ENCODE measurements at regions not wholly inside any gene's neighbourhood (a gene's known extent, or its start where the extent isn't known, plus 50 kb on each side); places are given as distances from the start of the nearest gene placed in this dataset.

GRCh38 chr5:170161069-170161468 lies 55.4 kb downstream of the FOXI1 start:
- no peaks in the 10 kb centered on the region for H3K9me2 ChIP-seq (ENCODE audit: insufficient read depth)
- no peaks in the 10 kb centered on the region for H3K9me3 ChIP-seq (ENCODE audit: control insufficient read depth in 1 of 2, insufficient read depth in 1 of 2, low read depth in 1 of 2, low read length in 2 of 2)
- ATAC-seq = no peak
- H3K4me2 ChIP-seq (ENCODE audit: low read length) = no peak overlapping the region
- no TSS peak for BruUV-seq (replicated peaks)
- no peaks in the 10 kb centered on the region for H3K79me2 ChIP-seq (ENCODE audit: insufficient read depth, low read length)
- CTCF ChIA-PET = no interaction called here
- no peak overlapping the region for H3K4me3 ChIP-seq (replicated peaks in 1 of 2; ENCODE audit: low read depth in 1 of 2, low read length in 2 of 2)
- H3K36me3 ChIP-seq (ENCODE audit: control insufficient read depth in 1 of 2, insufficient read depth in 2 of 2, low read length in 2 of 2) = no peaks in the 10 kb centered on the region
- H3K9ac ChIP-seq (ENCODE audit: low read length) = no peak overlapping the region
- H2AFZ ChIP-seq (ENCODE audit: low read depth, low read length, poor library complexity, severe bottlenecking) = no peak overlapping the region
- H3K27me3 ChIP-seq (ENCODE audit: insufficient read depth, low read length) = no peaks in the 10 kb centered on the region
- TF ChIP-seq, protein P1, sequence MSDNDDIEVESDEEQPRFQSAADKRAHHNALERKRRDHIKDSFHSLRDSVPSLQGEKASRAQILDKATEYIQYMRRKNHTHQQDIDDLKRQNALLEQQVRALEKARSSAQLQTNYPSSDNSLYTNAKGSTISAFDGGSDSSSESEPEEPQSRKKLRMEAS (IDR thresholded peaks at IDR 0.05) = no peak
- TF ChIP-seq CBX3 (IDR thresholded peaks at IDR 0.05; ENCODE audit: low read depth) (no peak), REST (IDR thresholded peaks at IDR 0.05; ENCODE audit: low read depth) (no peak)
- TF ChIP-seq, protein P2, sequence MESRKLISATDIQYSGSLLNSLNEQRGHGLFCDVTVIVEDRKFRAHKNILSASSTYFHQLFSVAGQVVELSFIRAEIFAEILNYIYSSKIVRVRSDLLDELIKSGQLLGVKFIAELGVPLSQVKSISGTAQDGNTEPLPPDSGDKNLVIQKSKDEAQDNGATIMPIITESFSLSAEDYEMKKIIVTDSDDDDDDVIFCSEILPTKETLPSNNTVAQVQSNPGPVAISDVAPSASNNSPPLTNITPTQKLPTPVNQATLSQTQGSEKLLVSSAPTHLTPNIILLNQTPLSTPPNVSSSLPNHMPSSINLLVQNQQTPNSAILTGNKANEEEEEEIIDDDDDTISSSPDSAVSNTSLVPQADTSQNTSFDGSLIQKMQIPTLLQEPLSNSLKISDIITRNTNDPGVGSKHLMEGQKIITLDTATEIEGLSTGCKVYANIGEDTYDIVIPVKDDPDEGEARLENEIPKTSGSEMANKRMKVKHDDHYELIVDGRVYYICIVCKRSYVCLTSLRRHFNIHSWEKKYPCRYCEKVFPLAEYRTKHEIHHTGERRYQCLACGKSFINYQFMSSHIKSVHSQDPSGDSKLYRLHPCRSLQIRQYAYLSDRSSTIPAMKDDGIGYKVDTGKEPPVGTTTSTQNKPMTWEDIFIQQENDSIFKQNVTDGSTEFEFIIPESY (IDR thresholded peaks at IDR 0.05; ENCODE audit: extremely low read depth, insufficient replicate concordance, low read length) = no peak
- H3K4me1 ChIP-seq (ENCODE audit: control insufficient read depth in 1 of 2, insufficient read depth in 2 of 2, low read length in 2 of 2) = no peaks in the 10 kb centered on the region
- no peaks in the 10 kb centered on the region for H4K20me1 ChIP-seq (ENCODE audit: insufficient read depth)
- intact Hi-C loops (cut with micrococcal nuclease) = no loop called here
- DNase-seq (ENCODE audit: low read depth, low spot score) = no peak
- H3K27ac ChIP-seq (ENCODE audit: low read depth, low read length) = no peak overlapping the region
- POLR2A ChIA-PET = no interaction called here
- RAD21 ChIA-PET (ENCODE audit: low non-redundant PET in 1 of 2, low total read pairs in 2 of 2, uncharacterized antibody in 2 of 2, unreplicated experiment in 2 of 2) = no interaction called here

All from HCT116 (cell line).